HepG2 (cell line): ENCODE measurements at regions not wholly inside any gene's neighbourhood (a gene's known extent, or its start where the extent isn't known, plus 50 kb on each side); places are given as distances from the start of the nearest gene placed in this dataset.
A peak's percentile ranks its signal among the peaks of the same experiment; 100 is the strongest.

Experiments
- ATAC-seq: fragments of 200-7000 bp; cut with Tn5 transposase; 3 replicates; pipeline ENCODE4 v1.9.1; 2020; ENCODE audit warnings: mild to moderate bottlenecking, moderate library complexity
- BruUV-seq: library from RNA; stranded (reverse); fragments of 400-500 nt; replicated peaks from 2 replicates; lab custom pipeline; 2021; lab: Mats Ljungman, UMichigan
- CTCF ChIA-PET: fragments of 300-600 bp; formaldehyde crosslinking; extraction: SDS; loops from one replicate; lab custom pipeline; 2021; ENCODE audit warnings: low total read pairs, inconsistent platforms, low intra/inter-chr PET ratio; lab: Yijun Ruan, JAX
- POLR2A ChIA-PET: fragments of 350-600 bp; sonication (Branson Sonifier 250); formaldehyde crosslinking; loops from one replicate; lab custom pipeline; 2020; ENCODE audit warnings: antibody characterized with exemption, inconsistent platforms; lab: Yijun Ruan, JAX
- DNase-seq: peaks from one replicate; pipeline ENCODE4 v3.0.0-alpha.2; 2015; ENCODE audit warnings: low spot score
- FAIRE-seq: peaks from 3 replicates; lab custom pipeline; 2011; peaks lifted over from hg19 to GRCh38; lab: Jason Lieb, UNC
- H2AFZ ChIP-seq: one replicate; pipeline ENCODE4 v1.6.1; 2011; ENCODE audit warnings: low read length, inconsistent platforms
- H3K27ac ChIP-seq: fragments of 300-600 bp; 3 replicates; pipeline ENCODE4 v1.8.0; 2011; ENCODE audit warnings: mixed run types, mild to moderate bottlenecking, mixed read lengths, low read length, inconsistent platforms; ENCODE audit not compliant: insufficient read depth; ENCODE audit errors: extremely low read length
- H3K27me3 ChIP-seq, 2 experiments: fragments of 200-600 bp in 1 of 2; 2 replicates in 1 of 2; 3 replicates in 1 of 2; pipeline versions ENCODE4 v1.6.0 to v1.8.0; 2011; ENCODE audit warnings: low read length in 2 of 2, mild to moderate bottlenecking in 2 of 2, moderate library complexity in 2 of 2, inconsistent platforms in 1 of 2; ENCODE audit not compliant: insufficient read depth in 2 of 2, control insufficient read depth in 1 of 2
- H3K36me3 ChIP-seq, 2 experiments: fragments of 200-600 bp in 1 of 2; replicated peaks in 1 of 2; 2 replicates in 1 of 2; 3 replicates in 1 of 2; pipeline versions ENCODE4 v1.5.1 to v1.8.0; 2011; ENCODE audit warnings: low read length in 2 of 2, inconsistent platforms in 1 of 2; ENCODE audit not compliant: insufficient read depth in 2 of 2, control insufficient read depth in 1 of 2
- H3K4me1 ChIP-seq: 2 replicates; pipeline ENCODE4 v1.5.1; 2012; ENCODE audit warnings: low read length, inconsistent platforms; ENCODE audit not compliant: insufficient read depth
- H3K4me2 ChIP-seq: 2 replicates; pipeline ENCODE4 v1.6.0; 2011; ENCODE audit warnings: low read depth, low read length, inconsistent platforms
- H3K4me3 ChIP-seq, 3 experiments: fragments of 200-600 bp in 1 of 3; sonication (generic), shearing (Covaris generic) in 1 of 3; replicated peaks in 1 of 3; 2 replicates each; pipeline ENCODE4 v1.5.1; 2011 to 2016; ENCODE audit warnings: low read length in 3 of 3, inconsistent platforms in 2 of 3, low read depth in 2 of 3, mild to moderate bottlenecking in 2 of 3, control low read depth in 1 of 3, mixed read lengths in 1 of 3; ENCODE audit not compliant: insufficient read depth in 1 of 3
- H3K79me2 ChIP-seq: one replicate; pipeline ENCODE4 v1.6.1; 2011; ENCODE audit warnings: low read length, inconsistent platforms; ENCODE audit not compliant: insufficient read depth
- H3K9ac ChIP-seq: 2 replicates; pipeline ENCODE4 v1.6.0; 2011; ENCODE audit warnings: mild to moderate bottlenecking, low read depth, low read length, inconsistent platforms; ENCODE audit not compliant: insufficient read depth
- H3K9me3 ChIP-seq: 2 replicates; pipeline ENCODE4 v1.5.1; 2012; ENCODE audit warnings: mild to moderate bottlenecking, low read length
- H4K20me1 ChIP-seq: 2 replicates; pipeline ENCODE4 v1.6.0; 2011; ENCODE audit warnings: inconsistent platforms, mild to moderate bottlenecking, low read length, moderate library complexity; ENCODE audit not compliant: insufficient read depth
- KDM3A ChIP-seq: IDR thresholded peaks from 2 replicates; pipeline ENCODE4 v1.6.1; 2018; ENCODE audit warnings: low read depth, missing compliant biosample characterization
- TFDP1 ChIP-seq: IDR thresholded peaks from 2 replicates; pipeline ENCODE4 v1.6.1; 2016; ENCODE audit warnings: missing compliant biosample characterization, missing genetic modification reagents, borderline replicate concordance
- ZNF101 ChIP-seq: sonication (generic); formaldehyde crosslinking; IDR thresholded peaks from 2 replicates; pipeline ENCODE4 v1.4.0; 2020; ENCODE audit warnings: mild to moderate bottlenecking, low read depth, missing genetic modification reagents, borderline replicate concordance
- ZNF614 ChIP-seq: IDR thresholded peaks from 2 replicates; pipeline ENCODE4 v1.6.1; 2018; ENCODE audit warnings: missing biosample characterization, missing genetic modification reagents, inconsistent platforms, borderline replicate concordance
- ZNF768 ChIP-seq: sonication (generic); formaldehyde crosslinking; IDR thresholded peaks from 2 replicates; pipeline ENCODE4 v1.4.0; 2020; ENCODE audit warnings: missing genetic modification reagents
- ZSCAN31 ChIP-seq: sonication (generic); formaldehyde crosslinking; IDR thresholded peaks from 2 replicates; pipeline ENCODE4 v1.5.0; 2020; ENCODE audit warnings: low read depth, mild to moderate bottlenecking, missing genetic modification reagents
- WGBS: methylation state at CpG from one replicate; pipeline ENCODE4 v1.1.6; 2017; ENCODE audit warnings: low lambda C conversion rate; 5-methylcytosine and 5-hydroxymethylcytosine counted together
- in situ Hi-C: cut with HindIII; loops from 2 replicates; pipeline ENCODE4 v1.10.0; 2017; ENCODE audit warnings: low pct_unique_long_range_greater_than_20kb; ENCODE audit not compliant: extremely low pct_ligation_motif_present
- intact Hi-C: fragments of 100-400 bp; cut with micrococcal nuclease; formaldehyde crosslinking; loops from one replicate; pipeline ENCODE4 v1.10.0; 2022; ENCODE audit not compliant: unreplicated experiment

GRCh38 chr15:62241135-62241770 lies 76.2 kb upstream of the C2CD4B start (continued):
- TF ChIP-seq ZNF768 (CRISPR knock-in tag) (0 out of 2 replicates have a peak, but pooled peaks have one; percentile 9), ZNF101 (CRISPR knock-in tag) (no peak), KDM3A (CRISPR knock-in tag) (no peak)

GRCh38 chr15:62242999-62243398 lies 77.9 kb upstream of the C2CD4B start:
- in situ Hi-C loops = no loop called here
- H4K20me1 ChIP-seq = no peaks in the 10 kb centered on the region
- H3K4me2 ChIP-seq = no peak overlapping the region
- no peak for ATAC-seq
- H3K4me1 ChIP-seq = no peaks in the 10 kb centered on the region
- no peak for DNase-seq
- 3% methylated on average over 5 of the region's 7 CpGs for WGBS
- H3K27me3 ChIP-seq = peaks cover 0 to 17% of the 10 kb centered on the region in 2 experiments; a peak in 3 of 5 replicates
- no peaks in the 10 kb centered on the region for H3K79me2 ChIP-seq
- no peak overlapping the region for H3K27ac ChIP-seq
- CTCF ChIA-PET = no interaction called here
- intact Hi-C loops = no loop called here
- FAIRE-seq = no peak
- H2AFZ ChIP-seq = no peak overlapping the region
- POLR2A ChIA-PET = no interaction called here
- no peak overlapping the region for H3K4me3 ChIP-seq
- H3K36me3 ChIP-seq = no peaks in the 10 kb centered on the region
- no TSS peak for BruUV-seq
- no peak overlapping the region for H3K9ac ChIP-seq
- H3K9me3 ChIP-seq = no peaks in the 10 kb centered on the region
- TF ChIP-seq ZSCAN31 (CRISPR knock-in tag) (no peak), ZNF614 (CRISPR knock-in tag) (no peak), TFDP1 (CRISPR knock-in tag) (no peak)
